ENCODE measurements at regions not wholly inside any gene's neighbourhood (a gene's known extent, or its start where the extent isn't known, plus 50 kb on each side); places are given as distances from the start of the nearest gene placed in this dataset.

DNA sequence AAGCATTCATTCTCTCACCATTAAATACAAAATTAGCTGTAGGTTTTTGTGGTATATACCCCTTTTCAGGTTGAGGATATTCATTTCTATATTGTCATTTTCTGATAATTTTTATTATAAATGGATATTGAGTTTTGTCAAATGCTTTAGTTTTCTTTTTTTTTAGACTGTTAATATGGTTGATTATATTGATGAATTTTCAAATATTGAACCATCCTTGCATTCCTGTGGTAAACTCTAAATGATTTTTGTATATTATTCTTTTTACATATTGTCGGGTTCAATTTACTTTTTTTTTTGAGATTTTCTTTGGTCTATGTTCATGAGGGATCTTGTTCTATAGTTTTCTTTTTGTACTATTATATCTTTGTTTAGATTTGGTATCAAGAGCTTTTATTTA is 165.1 kb downstream of the GPAT3 start:
- H3K4me3 Mint-ChIP-seq = no peak overlapping the region
- peaks cover 8% of the 10 kb centered on the region for H3K9me3 Mint-ChIP-seq
- H3K27me3 Mint-ChIP-seq = peaks cover 3% of the 10 kb centered on the region
- no peak overlapping the region for H3K27ac Mint-ChIP-seq
- intact Hi-C loops (cut with micrococcal nuclease) = no loop called here
- no peak for DNase-seq
- POLR2A ChIA-PET = no interaction called here
- CTCF ChIA-PET = no interaction called here
- H3K4me1 Mint-ChIP-seq (ENCODE audit: low read depth) = no peaks in the 10 kb centered on the region
- H3K36me3 Mint-ChIP-seq = no peaks in the 10 kb centered on the region

DNA sequence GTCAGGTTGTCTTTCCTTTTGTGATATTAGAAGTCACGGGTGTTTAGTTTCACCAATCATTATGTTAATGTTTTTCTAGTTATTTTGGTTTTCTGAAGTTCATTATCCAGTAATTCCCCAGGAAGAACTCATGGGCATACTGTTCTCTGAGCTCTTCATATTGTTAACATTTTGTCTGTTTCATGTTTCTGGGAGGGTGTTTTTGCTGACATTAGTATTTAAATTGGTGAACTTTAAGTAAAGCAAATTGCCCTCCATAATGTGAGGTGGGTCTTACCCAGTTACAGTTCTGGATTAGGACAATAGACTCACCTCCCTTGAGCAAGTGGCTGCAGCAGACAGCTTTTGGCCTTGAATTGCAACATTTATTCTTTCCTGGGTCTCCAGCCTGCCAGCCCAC is 163.4 kb downstream of the GPAT3 start:
- no peak overlapping the region for H3K4me3 Mint-ChIP-seq
- H3K36me3 Mint-ChIP-seq = no peaks in the 10 kb centered on the region
- ChIA-PET POLR2A (no interaction called here), CTCF (no interaction called here)
- no peaks in the 10 kb centered on the region for H3K4me1 Mint-ChIP-seq (ENCODE audit: low read depth)
- no peak overlapping the region for H3K27ac Mint-ChIP-seq
- intact Hi-C loops (cut with micrococcal nuclease) = no loop called here
- H3K9me3 Mint-ChIP-seq = peaks cover 8% of the 10 kb centered on the region
- H3K27me3 Mint-ChIP-seq = peaks cover 5% of the 10 kb centered on the region
- no peak for DNase-seq

DNA sequence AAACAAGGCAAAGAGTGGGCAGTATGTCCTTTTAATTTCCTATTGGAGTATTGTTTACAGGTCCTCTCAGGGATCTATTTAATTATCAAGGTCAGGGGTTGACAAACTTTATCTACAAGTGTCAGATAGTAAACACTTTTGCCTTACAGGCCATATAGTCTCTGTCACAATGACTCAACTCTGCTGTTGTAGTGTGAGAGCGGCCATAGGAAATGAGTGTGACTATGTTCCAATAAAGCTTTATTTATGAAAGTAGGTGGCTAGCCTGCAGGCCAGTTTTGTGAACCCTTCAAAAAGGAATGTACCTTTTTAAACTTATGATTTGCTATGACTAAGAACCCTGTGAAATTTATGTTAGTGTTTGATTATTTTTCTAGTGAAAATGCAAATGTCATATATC is 156.1 kb downstream of the GPAT3 start:
- ChIA-PET CTCF (no interaction called here), POLR2A (no interaction called here)
- Mint-ChIP-seq H3K27ac (no peak overlapping the region), H3K4me1 (ENCODE audit: low read depth) (no peaks in the 10 kb centered on the region), H3K36me3 (no peaks in the 10 kb centered on the region), H3K9me3 (no peaks in the 10 kb centered on the region), H3K27me3 (peaks cover 3% of the 10 kb centered on the region), H3K4me3 (no peak overlapping the region)
- intact Hi-C loops (cut with micrococcal nuclease) = no loop called here
- no peak for DNase-seq

DNA sequence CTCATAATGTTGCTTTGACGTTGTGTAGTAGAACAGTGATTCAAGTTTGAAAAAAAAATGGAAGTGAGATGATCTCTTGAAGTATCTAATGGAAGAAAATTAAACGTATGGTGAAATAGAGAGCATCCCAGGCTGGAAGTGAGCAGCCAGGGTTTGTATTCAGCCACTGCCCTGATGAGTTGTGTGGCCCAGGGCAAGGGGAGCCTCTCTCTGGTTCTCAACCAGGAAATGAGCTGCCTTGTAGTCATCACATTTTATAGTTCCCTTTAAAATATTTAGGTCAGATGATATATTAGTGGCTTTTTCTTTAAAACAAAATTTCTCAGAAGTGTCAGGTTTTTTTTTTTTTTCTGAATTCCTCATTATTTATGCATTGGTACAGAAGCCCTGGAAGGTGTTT is 150.3 kb downstream of the GPAT3 start:
- ChIA-PET POLR2A (no interaction called here), CTCF (interaction anchor here (0.7 kb wide), 1 partner anchor 15 kb away, joined by 3 read pairs; no protein-coding TSS in a partner anchor)
- H3K27me3 Mint-ChIP-seq = no peaks in the 10 kb centered on the region
- no peak overlapping the region for H3K27ac Mint-ChIP-seq
- H3K9me3 Mint-ChIP-seq = no peaks in the 10 kb centered on the region
- H3K4me3 Mint-ChIP-seq = no peak overlapping the region
- DNase-seq = no peak
- H3K36me3 Mint-ChIP-seq = no peaks in the 10 kb centered on the region
- no peaks in the 10 kb centered on the region for H3K4me1 Mint-ChIP-seq (ENCODE audit: low read depth)
- intact Hi-C loops (cut with micrococcal nuclease) = no loop called here

DNA sequence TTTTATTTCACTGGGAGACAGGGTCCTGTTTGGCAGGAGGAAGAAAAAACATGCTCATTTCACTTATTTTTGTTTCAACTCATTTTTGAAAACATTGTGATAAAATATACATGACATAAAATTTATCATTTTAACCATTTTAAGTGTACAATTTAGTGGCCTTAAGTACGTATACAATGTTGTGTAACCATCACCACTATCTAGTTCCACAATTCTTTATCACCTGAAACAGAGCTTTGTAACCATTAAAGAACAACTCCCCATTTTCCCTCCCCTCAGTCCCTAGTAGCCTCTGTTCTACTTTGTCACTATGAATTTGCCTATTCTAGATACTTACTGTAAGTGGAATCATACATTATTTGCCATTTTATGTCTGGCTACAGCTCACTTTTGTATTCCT is 143.8 kb downstream of the GPAT3 start:
- H3K27me3 Mint-ChIP-seq = peaks cover 20% of the 10 kb centered on the region
- no peaks in the 10 kb centered on the region for H3K36me3 Mint-ChIP-seq
- no peak overlapping the region for H3K4me3 Mint-ChIP-seq
- POLR2A ChIA-PET = no interaction called here
- CTCF ChIA-PET = no interaction called here
- H3K4me1 Mint-ChIP-seq (ENCODE audit: low read depth) = no peaks in the 10 kb centered on the region
- H3K9me3 Mint-ChIP-seq = no peaks in the 10 kb centered on the region
- intact Hi-C loops (cut with micrococcal nuclease) = no loop called here
- H3K27ac Mint-ChIP-seq = no peak overlapping the region
- DNase-seq = no peak

DNA sequence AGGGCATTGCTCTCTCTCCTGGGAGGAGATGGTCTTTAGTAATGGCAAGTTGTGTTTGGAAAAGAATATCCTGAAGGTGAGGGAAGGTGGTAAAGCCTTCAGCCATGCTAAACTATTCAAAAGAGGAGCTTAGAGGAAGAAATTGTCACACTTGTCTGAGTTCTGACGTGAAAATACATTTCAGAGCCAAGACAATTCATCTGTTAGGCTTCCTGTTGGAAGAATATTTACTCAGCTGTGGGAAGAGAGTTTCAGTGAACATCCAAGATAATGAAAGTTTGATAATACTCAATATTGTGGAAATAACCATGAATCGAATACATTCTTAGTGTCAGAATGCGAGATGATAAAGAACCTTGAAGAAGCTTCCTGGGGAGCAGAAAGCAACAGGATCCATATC is 143.3 kb downstream of the GPAT3 start:
- no peak for DNase-seq
- Mint-ChIP-seq H3K36me3 (no peaks in the 10 kb centered on the region), H3K27ac (no peak overlapping the region), H3K27me3 (peaks cover 20% of the 10 kb centered on the region), H3K9me3 (no peaks in the 10 kb centered on the region), H3K4me3 (no peak overlapping the region), H3K4me1 (ENCODE audit: low read depth) (no peaks in the 10 kb centered on the region)
- ChIA-PET CTCF (no interaction called here), POLR2A (no interaction called here)
- intact Hi-C loops (cut with micrococcal nuclease) = no loop called here

DNA sequence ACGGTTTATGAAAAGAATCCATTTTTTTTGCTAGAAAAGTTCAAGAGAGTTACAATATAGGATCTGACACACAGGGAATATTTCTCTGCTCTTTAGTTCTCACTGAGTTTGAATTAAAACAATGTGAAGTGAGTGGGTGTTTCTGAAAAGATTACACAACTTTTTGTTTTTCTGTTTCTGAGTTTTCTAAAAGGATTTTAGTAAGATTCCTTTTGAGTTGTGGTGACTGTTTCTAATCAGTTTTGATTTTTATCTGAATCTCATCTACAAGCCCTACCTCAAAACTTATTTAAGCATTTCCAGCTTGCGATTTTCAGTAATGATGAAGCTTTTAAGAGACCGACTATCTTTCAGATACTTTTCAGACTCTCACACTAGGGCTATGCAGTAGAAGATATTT is 141.7 kb downstream of the GPAT3 start:
- no peaks in the 10 kb centered on the region for H3K36me3 Mint-ChIP-seq
- peaks cover 23% of the 10 kb centered on the region for H3K27me3 Mint-ChIP-seq
- no peak overlapping the region for H3K27ac Mint-ChIP-seq

DNA sequence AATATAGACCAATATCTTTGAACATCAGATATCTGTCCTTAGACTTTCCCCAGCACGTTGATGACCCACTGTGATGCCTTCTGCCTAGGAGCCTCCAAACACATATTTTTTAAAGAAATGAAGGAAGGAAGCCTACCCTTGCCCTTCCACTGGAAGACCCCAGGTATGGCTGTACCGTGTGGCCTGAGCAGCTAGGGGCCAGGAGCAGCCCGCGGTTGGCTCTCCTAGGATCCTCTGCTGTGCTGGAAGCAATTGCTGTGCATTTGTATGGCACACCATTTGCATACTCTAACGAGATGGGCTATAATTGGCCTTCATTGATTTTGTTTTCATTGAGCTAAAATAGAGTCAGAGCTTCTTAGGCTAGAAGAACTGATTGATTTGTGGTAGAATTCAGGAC is 128.8 kb downstream of the GPAT3 start:
- Mint-ChIP-seq H3K36me3 (no peaks in the 10 kb centered on the region), H3K27ac (no peak overlapping the region), H3K4me1 (ENCODE audit: low read depth) (peaks cover 7% of the 10 kb centered on the region), H3K9me3 (no peaks in the 10 kb centered on the region), H3K4me3 (no peak overlapping the region), H3K27me3 (peaks cover 3% of the 10 kb centered on the region)
- CTCF ChIA-PET = no interaction called here
- intact Hi-C loops (cut with micrococcal nuclease) = no loop called here
- POLR2A ChIA-PET = no interaction called here
- DNase-seq = no peak

More for the DNA sequence above, 141.7 kb downstream of the GPAT3 start:
- ChIA-PET CTCF (no interaction called here), POLR2A (no interaction called here)
- DNase-seq = no peak
- Mint-ChIP-seq H3K4me1 (ENCODE audit: low read depth) (no peaks in the 10 kb centered on the region), H3K4me3 (no peak overlapping the region), H3K9me3 (no peaks in the 10 kb centered on the region)
- intact Hi-C loops (cut with micrococcal nuclease) = no loop called here

DNA sequence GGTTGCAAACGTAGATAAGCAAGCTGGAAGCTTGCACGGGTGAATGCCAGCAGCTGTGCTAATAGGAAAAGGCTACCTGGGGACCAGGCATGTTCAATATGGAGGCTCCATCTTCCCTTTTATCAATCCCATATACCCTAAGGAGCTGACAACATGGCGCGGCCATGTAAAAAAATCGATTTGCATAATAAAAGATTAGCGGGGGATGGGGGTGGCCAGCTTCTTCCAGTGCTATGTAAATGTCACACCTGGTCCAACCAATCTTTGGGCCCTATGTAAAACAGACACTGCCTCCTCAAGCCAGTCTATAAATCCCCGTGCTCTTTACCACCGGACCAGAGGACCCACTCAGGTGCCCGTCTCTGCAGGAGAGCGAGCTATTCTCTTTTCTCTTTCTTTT is 128.2 kb downstream of the GPAT3 start:
- H3K36me3 Mint-ChIP-seq = no peaks in the 10 kb centered on the region
- ChIA-PET CTCF (interaction anchor here (0.7 kb wide), 1 partner anchor 22 kb away, joined by 3 read pairs; no protein-coding TSS in a partner anchor), POLR2A (no interaction called here)
- peaks cover 7% of the 10 kb centered on the region for H3K4me1 Mint-ChIP-seq (ENCODE audit: low read depth)
- intact Hi-C loops (cut with micrococcal nuclease) = no loop called here
- peaks cover 3% of the 10 kb centered on the region for H3K27me3 Mint-ChIP-seq
- no peak for DNase-seq
- H3K27ac Mint-ChIP-seq = no peak overlapping the region
- no peaks in the 10 kb centered on the region for H3K9me3 Mint-ChIP-seq
- no peak overlapping the region for H3K4me3 Mint-ChIP-seq

DNA sequence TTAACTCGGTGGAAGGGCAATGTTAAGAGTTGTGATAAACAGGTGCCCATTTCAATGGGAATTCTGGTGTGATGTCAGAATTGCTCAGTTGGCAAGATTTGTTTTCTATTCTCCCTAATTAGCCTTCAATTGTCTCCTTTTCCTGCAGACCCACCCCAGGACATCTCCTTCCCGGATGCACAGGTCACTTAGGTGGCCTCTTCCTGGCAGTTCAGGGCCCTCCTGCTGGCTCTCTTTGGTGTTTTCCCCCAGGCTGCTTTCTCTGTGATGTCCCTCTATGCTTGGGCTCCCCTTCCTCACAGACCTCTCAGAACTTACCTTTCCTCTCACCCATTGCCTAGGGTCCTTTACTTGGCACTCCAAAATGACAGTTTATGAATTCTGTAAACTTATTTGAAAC is 126.3 kb downstream of the GPAT3 start:
- intact Hi-C loops (cut with micrococcal nuclease) = no loop called here
- Mint-ChIP-seq H3K9me3 (no peaks in the 10 kb centered on the region), H3K27me3 (peaks cover 3% of the 10 kb centered on the region), H3K4me3 (no peak overlapping the region), H3K27ac (no peak overlapping the region), H3K4me1 (ENCODE audit: low read depth) (peaks cover 7% of the 10 kb centered on the region), H3K36me3 (no peaks in the 10 kb centered on the region)
- ChIA-PET POLR2A (no interaction called here), CTCF (no interaction called here)
- DNase-seq = no peak

DNA sequence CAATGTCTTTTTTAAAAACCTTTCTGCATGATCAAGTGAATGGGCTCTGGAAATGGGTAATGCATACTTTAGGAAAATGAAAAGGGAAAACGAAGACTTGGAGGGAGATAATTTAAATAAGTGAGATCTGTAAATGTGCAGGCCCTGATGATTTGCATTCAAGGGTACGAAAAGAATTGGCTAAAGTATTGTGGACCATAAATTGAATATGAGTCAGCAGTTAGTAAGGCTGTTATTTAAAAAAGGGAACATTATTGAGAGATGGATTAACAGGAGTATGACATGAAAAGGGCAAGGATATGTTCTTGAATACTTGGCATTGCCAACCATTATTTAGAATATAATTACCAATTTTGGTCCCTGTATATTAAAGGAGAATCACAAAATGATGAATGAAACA is 125.5 kb downstream of the GPAT3 start:
- H3K36me3 Mint-ChIP-seq = no peaks in the 10 kb centered on the region
- no peak overlapping the region for H3K27ac Mint-ChIP-seq
- H3K27me3 Mint-ChIP-seq = peaks cover 3% of the 10 kb centered on the region
- DNase-seq = no peak
- H3K4me1 Mint-ChIP-seq (ENCODE audit: low read depth) = peaks cover 7% of the 10 kb centered on the region
- CTCF ChIA-PET = no interaction called here
- POLR2A ChIA-PET = no interaction called here
- no peak overlapping the region for H3K4me3 Mint-ChIP-seq
- intact Hi-C loops (cut with micrococcal nuclease) = no loop called here
- H3K9me3 Mint-ChIP-seq = no peaks in the 10 kb centered on the region

DNA sequence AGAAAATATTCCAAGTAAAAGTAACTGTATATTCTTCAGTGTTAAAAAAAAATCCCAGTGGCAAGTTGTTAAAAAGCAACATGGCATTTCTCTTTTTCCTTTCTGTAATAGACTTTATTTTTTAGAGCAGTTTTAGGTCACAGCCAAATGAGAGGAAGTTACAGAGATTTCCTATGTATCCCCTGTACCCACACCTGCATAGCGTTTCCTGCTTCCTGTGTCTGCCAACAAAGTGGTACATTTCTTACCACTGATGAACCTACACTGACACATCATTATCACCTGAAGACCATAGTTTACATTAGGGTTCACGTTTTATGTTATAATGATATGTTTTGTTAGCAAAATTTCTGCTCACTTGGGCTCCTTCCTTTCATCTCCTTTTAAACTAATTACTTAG is 124.7 kb downstream of the GPAT3 start:
- intact Hi-C loops (cut with micrococcal nuclease) = no loop called here
- no peaks in the 10 kb centered on the region for H3K9me3 Mint-ChIP-seq

DNA sequence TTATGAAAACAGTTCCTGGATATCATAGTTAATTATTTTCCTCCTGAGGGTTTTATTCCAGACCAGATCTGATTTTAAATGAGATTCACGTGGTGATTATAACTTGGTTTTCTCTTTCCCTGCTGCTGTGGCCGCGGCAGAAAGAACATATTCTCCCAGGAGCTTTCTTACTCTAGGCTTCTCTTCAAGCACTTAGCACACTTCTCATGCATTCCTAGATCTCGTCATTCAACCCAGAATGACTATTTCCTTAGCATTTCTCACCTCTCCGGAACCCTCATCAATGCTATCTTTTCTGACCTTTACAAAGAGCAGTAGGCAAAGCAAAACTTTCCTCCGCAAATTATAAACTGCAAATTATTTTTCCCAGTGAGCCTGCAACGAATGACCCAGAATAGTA is 122.9 kb downstream of the GPAT3 start:
- Mint-ChIP-seq H3K4me3 (no peak overlapping the region), H3K36me3 (no peaks in the 10 kb centered on the region), H3K27ac (no peak overlapping the region), H3K4me1 (ENCODE audit: low read depth) (peaks cover 7% of the 10 kb centered on the region), H3K9me3 (no peaks in the 10 kb centered on the region), H3K27me3 (peaks cover 4% of the 10 kb centered on the region)
- intact Hi-C loops (cut with micrococcal nuclease) = no loop called here
- ChIA-PET CTCF (no interaction called here), POLR2A (no interaction called here)
- DNase-seq = no peak

More for the DNA sequence above, 124.7 kb downstream of the GPAT3 start:
- H3K27me3 Mint-ChIP-seq = peaks cover 1% of the 10 kb centered on the region
- no peak overlapping the region for H3K27ac Mint-ChIP-seq
- DNase-seq = no peak
- POLR2A ChIA-PET = no interaction called here
- H3K4me3 Mint-ChIP-seq = no peak overlapping the region
- CTCF ChIA-PET = no interaction called here
- H3K36me3 Mint-ChIP-seq = no peaks in the 10 kb centered on the region
- H3K4me1 Mint-ChIP-seq (ENCODE audit: low read depth) = peaks cover 7% of the 10 kb centered on the region

DNA sequence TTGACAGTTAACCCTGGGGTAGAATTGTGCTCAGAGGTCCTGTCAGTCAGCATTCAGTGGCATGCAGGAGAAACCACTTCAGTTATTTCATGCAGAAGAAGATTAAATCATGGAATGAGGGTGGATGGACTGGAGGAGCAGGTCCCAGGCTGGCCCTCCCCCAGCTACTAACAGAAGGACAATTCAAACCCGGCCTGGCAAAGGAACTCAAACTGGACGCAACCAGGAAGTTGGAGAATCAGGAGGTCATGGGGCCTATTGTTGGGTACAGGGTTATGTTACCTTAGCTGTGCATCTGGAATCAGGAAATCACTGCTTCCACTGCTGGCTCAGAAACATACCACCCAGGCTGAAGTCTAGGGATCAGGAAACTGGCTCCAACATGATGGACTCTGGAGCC is 121.4 kb downstream of the GPAT3 start:
- POLR2A ChIA-PET = no interaction called here
- Mint-ChIP-seq H3K36me3 (no peaks in the 10 kb centered on the region), H3K27ac (no peak overlapping the region), H3K4me3 (no peak overlapping the region), H3K4me1 (ENCODE audit: low read depth) (peaks cover 7% of the 10 kb centered on the region), H3K9me3 (no peaks in the 10 kb centered on the region), H3K27me3 (peaks cover 4% of the 10 kb centered on the region)
- intact Hi-C loops (cut with micrococcal nuclease) = no loop called here
- no peak for DNase-seq
- CTCF ChIA-PET = no interaction called here

Measured in activated CD4-positive, alpha-beta memory T cell treated with anti-CD3 and anti-CD28 coated beads for 36 hours (primary cell).